Occipital lobe (tissue), 1 donor: ENCODE measurements at regions not wholly inside any gene's neighbourhood (a gene's known extent, or its start where the extent isn't known, plus 50 kb on each side); places are given as distances from the start of the nearest gene placed in this dataset.

Experiments used
- DNase-seq: peaks from one replicate; lab custom pipeline; 2025; lab: John Stamatoyannopoulos, UW

DNA sequence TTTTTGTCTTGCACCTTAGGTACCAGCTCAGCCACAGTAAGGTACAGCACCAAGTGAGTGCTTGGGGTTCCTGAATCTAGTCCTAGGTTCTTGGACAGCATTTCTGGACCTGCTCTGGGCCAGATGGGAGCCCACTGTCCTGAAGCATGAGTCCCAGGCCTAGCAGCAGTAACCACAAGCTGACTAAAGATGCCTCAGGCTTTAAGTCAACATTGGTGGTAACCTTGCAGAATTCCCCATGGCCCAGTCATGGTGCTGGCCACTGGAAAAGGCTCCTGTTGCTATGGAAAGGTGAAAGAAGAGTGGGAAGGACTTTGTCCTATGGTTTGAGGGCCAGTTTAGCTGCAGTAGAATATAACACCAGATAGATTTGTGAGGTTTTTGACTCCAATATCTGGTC, 86.9 kb upstream of the CLEC14A start:
- no peak for DNase-seq

GRCh38 chr14:38339696-38340095, 83.8 kb upstream of the CLEC14A start:
- no peak for DNase-seq

GRCh38 chr14:38336298-38336697, 80.4 kb upstream of the CLEC14A start:
- DNase-seq: no peak

GRCh38 chr14:38330275-38330674, 74.4 kb upstream of the CLEC14A start:
- no peak for DNase-seq

DNA sequence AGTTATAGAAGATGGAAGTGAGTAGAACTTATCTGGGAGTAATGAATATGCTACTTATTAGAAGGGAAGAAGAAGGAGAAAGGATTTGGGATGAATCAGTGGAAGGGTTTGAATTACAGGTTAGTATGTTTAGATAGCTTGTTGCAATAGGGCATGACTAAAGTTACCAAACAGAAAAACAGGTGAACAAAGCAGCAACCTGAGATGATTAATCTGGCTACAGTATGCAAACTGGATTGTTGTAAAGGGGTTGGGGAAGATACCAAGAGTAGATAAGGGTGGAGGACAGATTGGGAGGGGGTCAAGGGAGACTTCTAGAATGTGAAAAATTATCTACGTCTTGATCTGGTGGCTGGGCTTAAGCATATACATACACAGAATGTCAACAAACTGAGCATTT, 73.4 kb upstream of the CLEC14A start:
- DNase-seq: no peak

- no peak for DNase-seq
Observed at GRCh38 chr14:38316922-38317321, 61.0 kb upstream of the CLEC14A start.

DNA sequence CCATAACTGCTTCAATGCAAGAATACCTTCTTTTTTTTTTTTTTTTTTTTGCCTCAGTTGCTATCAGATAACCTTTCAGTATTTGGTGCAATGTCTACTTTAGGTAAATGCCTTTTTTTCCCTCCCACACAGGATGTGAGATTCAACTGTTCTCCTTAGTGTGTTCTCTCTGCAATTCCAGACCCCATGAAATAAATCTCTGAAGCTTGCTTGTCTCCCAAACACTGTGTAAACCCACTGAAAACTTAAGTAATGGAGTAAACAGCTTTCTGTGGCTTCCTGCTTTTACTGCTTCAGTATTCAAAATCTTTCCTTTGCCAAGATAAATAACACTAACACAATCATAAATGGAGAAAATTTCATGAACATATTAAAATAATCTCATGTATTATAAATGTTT, 55.8 kb upstream of the CLEC14A start:
- no peak for DNase-seq

GRCh38 chr14:38310420-38310995, 54.6 kb upstream of the CLEC14A start:
- no peak for DNase-seq

DNA sequence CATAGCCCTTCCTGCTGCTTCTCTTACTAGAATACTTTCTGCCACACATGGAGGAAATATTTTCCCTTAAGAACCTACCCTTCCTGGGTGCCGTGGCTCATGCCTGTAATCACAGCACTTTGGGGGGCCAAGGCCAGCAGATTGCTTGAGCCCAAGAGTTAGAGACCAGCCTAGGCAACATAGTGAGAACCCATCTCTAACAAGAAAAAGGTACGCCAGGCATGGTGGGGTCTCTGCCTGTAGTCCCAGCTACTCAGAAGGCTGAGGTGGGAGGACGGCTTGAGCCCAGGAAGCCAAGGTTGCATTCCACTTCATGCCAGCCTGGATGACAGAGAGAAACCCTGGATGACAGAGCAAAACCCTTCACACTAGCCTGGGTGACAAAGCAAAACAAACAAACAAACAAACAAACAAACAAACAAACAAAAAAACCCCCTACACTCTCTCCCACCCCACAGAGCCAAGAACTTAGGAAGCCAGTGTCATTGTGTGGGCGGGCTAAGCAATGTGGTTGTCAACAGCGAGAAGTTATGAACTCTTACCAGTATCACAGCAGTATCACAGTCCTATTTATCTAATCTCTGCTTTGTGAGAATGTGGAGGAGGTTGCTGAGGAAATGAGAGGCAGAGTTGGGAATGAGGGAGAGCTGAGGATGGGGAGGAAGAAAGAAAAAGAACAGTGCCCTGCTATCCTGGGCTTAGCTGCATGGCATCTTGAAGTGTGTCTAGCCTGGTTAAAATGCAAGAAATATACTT, 53.8 kb upstream of the CLEC14A start:
- no peak for DNase-seq
